H9 (cell line): ENCODE measurements at regions not wholly inside any gene's neighbourhood (a gene's known extent, or its start where the extent isn't known, plus 50 kb on each side); places are given as distances from the start of the nearest gene placed in this dataset.

Experiments
- DNase-seq: peaks from one replicate; pipeline ENCODE4 v3.0.0-alpha.2; 2017
- H2AFZ ChIP-seq: one replicate; pipeline ENCODE4 v1.6.1; 2013; ENCODE audit warnings: mild to moderate bottlenecking, low read length, control low read depth, moderate library complexity
- H2AK5ac ChIP-seq: 2 replicates; pipeline ENCODE4 v1.6.1; 2013; ENCODE audit warnings: low read length, control low read depth, mixed read lengths; ENCODE audit not compliant: insufficient read length
- H2BK120ac ChIP-seq: one replicate; pipeline ENCODE4 v1.6.1; 2013; ENCODE audit warnings: low read depth, mild to moderate bottlenecking, low read length, control low read depth, inconsistent platforms; ENCODE audit not compliant: poor library complexity, severe bottlenecking
- H2BK12ac ChIP-seq: 2 replicates; pipeline ENCODE4 v1.6.1; 2013; ENCODE audit warnings: low read length, control low read depth, mixed read lengths, low read depth; ENCODE audit not compliant: insufficient read length
- H2BK15ac ChIP-seq: 2 replicates; pipeline ENCODE4 v1.6.1; 2013; ENCODE audit warnings: low read depth, low read length, control low read depth
- H2BK20ac ChIP-seq: one replicate; pipeline ENCODE4 v1.6.1; 2013; ENCODE audit warnings: low read depth, mild to moderate bottlenecking, low read length, control low read depth, inconsistent platforms; ENCODE audit not compliant: poor library complexity, severe bottlenecking
- H2BK5ac ChIP-seq: 2 replicates; pipeline ENCODE4 v1.6.1; 2013; ENCODE audit warnings: low read length, control low read depth, mixed read lengths; ENCODE audit not compliant: insufficient read length
- H3K14ac ChIP-seq: 2 replicates; pipeline ENCODE4 v1.6.1; 2013; ENCODE audit warnings: low read length, control low read depth; ENCODE audit not compliant: insufficient read depth
- H3K18ac ChIP-seq: 2 replicates; pipeline ENCODE4 v1.6.1; 2013; ENCODE audit warnings: low read depth, mild to moderate bottlenecking, mixed read lengths, low read length, control low read depth; ENCODE audit not compliant: insufficient read length
- H3K23ac ChIP-seq: 2 replicates; pipeline ENCODE4 v1.6.1; 2013; ENCODE audit warnings: low read length, control low read depth, mixed read lengths, low read depth; ENCODE audit not compliant: insufficient read length
- H3K23me2 ChIP-seq: 2 replicates; pipeline ENCODE4 v1.6.1; 2013; ENCODE audit warnings: low read depth, mild to moderate bottlenecking, mixed read lengths, low read length, control low read depth; ENCODE audit not compliant: insufficient read length, poor library complexity, severe bottlenecking
- H3K27ac ChIP-seq: 2 replicates; pipeline ENCODE4 v1.5.1; 2013; ENCODE audit warnings: low read length, control low read depth, mixed read lengths, low read depth; ENCODE audit not compliant: insufficient read length
- H3K27me3 ChIP-seq: 2 replicates; pipeline ENCODE4 v1.6.1; 2013; ENCODE audit warnings: low read length, control low read depth, inconsistent platforms; ENCODE audit not compliant: insufficient read depth
- H3K4ac ChIP-seq: 2 replicates; pipeline ENCODE4 v1.6.1; 2013; ENCODE audit warnings: low read depth, mild to moderate bottlenecking, control low read depth, inconsistent platforms, low read length, moderate library complexity
- H3K4me1 ChIP-seq: 2 replicates; pipeline ENCODE4 v1.6.1; 2013; ENCODE audit warnings: low read length, control low read depth, inconsistent platforms; ENCODE audit not compliant: insufficient read depth
- H3K4me2 ChIP-seq: 2 replicates; pipeline ENCODE4 v1.6.1; 2013; ENCODE audit warnings: low read length, control low read depth, mixed read lengths; ENCODE audit not compliant: insufficient read length, insufficient read depth
- H3K56ac ChIP-seq: 2 replicates; pipeline ENCODE4 v1.6.1; 2013; ENCODE audit warnings: low read depth, mild to moderate bottlenecking, mixed read lengths, low read length, control low read depth; ENCODE audit not compliant: insufficient read length
- H3K79me1 ChIP-seq: 2 replicates; pipeline ENCODE4 v1.6.1; 2013; ENCODE audit warnings: low read depth, mild to moderate bottlenecking, moderate library complexity, low read length, control low read depth, inconsistent platforms; ENCODE audit not compliant: insufficient read depth, poor library complexity, severe bottlenecking
- H3K79me2 ChIP-seq: 2 replicates; pipeline ENCODE4 v1.6.1; 2013; ENCODE audit warnings: low read length, control low read depth, inconsistent platforms; ENCODE audit not compliant: insufficient read depth
- H3K9ac ChIP-seq: 2 replicates; pipeline ENCODE4 v1.6.1; 2013; ENCODE audit warnings: low read length, control low read depth, mixed read lengths; ENCODE audit not compliant: insufficient read length; ENCODE audit errors: extremely low read depth
- H3K9me3 ChIP-seq: one replicate; pipeline ENCODE4 v1.6.1; 2013; ENCODE audit warnings: low read depth, low read length, inconsistent platforms; ENCODE audit not compliant: control insufficient read depth
- H3T11ph ChIP-seq: one replicate; pipeline ENCODE4 v1.6.1; 2013; ENCODE audit warnings: mild to moderate bottlenecking, low read length, control low read depth, inconsistent platforms
- H4K20me1 ChIP-seq: one replicate; pipeline ENCODE4 v1.6.1; 2013; ENCODE audit not compliant: control insufficient read depth, insufficient read length, insufficient read depth
- H4K5ac ChIP-seq: 2 replicates; pipeline ENCODE4 v1.6.1; 2013; ENCODE audit warnings: low read depth, mild to moderate bottlenecking, mixed read lengths, low read length, control low read depth; ENCODE audit not compliant: insufficient read length
- H4K8ac ChIP-seq: replicated peaks from 2 replicates; pipeline ENCODE4 v1.6.1; 2013; ENCODE audit warnings: low read length, control low read depth, mixed read lengths, low read depth; ENCODE audit not compliant: insufficient read length
- H4K91ac ChIP-seq: 2 replicates; pipeline ENCODE4 v1.6.1; 2013; ENCODE audit warnings: low read depth, mild to moderate bottlenecking, moderate library complexity, mixed read lengths, low read length, control low read depth; ENCODE audit not compliant: insufficient read length
- H3K27ac Mint-ChIP-seq, 3 experiments: 2 replicates in 2 of 3; 3 replicates in 1 of 3; pipeline ENCODE4 v1.8.0; 2020 to 2021; ENCODE audit warnings: mixed read lengths in 3 of 3, mild to moderate bottlenecking in 1 of 3, moderate library complexity in 1 of 3
- H3K27me3 Mint-ChIP-seq: 2 replicates; pipeline ENCODE4 v1.8.0; 2021; ENCODE audit warnings: low read depth, mild to moderate bottlenecking, moderate library complexity, mixed read lengths
- H3K36me3 Mint-ChIP-seq, 3 experiments: 2 replicates in 2 of 3; 3 replicates in 1 of 3; pipeline ENCODE4 v1.8.0; 2020 to 2021; ENCODE audit warnings: low read depth in 3 of 3, mixed read lengths in 3 of 3; ENCODE audit not compliant: insufficient read depth in 1 of 3
- H3K4me1 Mint-ChIP-seq, 2 experiments: 2 replicates each; pipeline ENCODE4 v1.8.0; 2020; ENCODE audit warnings: mixed read lengths in 2 of 2
- H3K4me3 Mint-ChIP-seq, 2 experiments: 2 replicates in 1 of 2; 3 replicates in 1 of 2; pipeline ENCODE4 v1.8.0; 2020 to 2021; ENCODE audit warnings: mild to moderate bottlenecking in 2 of 2, mixed read lengths in 2 of 2, moderate library complexity in 1 of 2
- H3K9me3 Mint-ChIP-seq, 2 experiments: 2 replicates in 1 of 2; 3 replicates in 1 of 2; pipeline ENCODE4 v1.8.0; 2020; ENCODE audit warnings: mild to moderate bottlenecking in 2 of 2, mixed read lengths in 2 of 2, moderate library complexity in 1 of 2
- WGBS: extraction: QIAGEN DNeasy Blood & Tissue Kit; methylation state at CpG from one replicate; pipeline ENCODE4 v1.1.7; 2013; ENCODE audit warnings: missing lambda C conversion rate, low lambda C conversion rate, mixed read lengths; ENCODE audit not compliant: insufficient read length; ENCODE audit errors: extremely low coverage; 5-methylcytosine and 5-hydroxymethylcytosine counted together
- TF ChIP-seq, protein P1 (sequence below): fragments of 200-600 bp; sonication (generic); conservative IDR thresholded peaks from 3 replicates; pipeline ENCODE4 v1.8.0; 2021; ENCODE audit warnings: antibody characterized with exemption, mild to moderate bottlenecking

DNA sequence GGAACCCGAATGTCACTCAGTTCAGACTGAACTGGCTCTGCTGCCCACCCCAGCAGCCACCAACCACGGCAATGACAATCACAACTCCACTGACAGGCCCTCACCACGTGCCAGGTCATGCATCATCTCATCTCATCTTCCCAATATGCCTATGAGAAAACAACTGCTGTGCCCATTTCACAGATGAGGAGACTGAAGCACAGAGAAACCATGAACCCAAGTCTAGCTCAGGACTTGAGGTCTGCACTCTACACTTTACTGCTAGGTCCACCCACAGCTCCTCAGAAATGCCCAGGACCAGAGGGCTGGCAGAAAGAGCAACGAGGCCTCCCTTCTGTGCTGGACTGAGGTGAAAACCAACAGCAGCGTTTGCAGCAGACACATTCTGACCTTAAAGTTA lies 99.2 kb upstream of the LINGO1 start:
- no peak overlapping the region for H2BK120ac ChIP-seq
- H2BK5ac ChIP-seq = no peak overlapping the region
- no peak overlapping the region for H3T11ph ChIP-seq
- no peaks in the 10 kb centered on the region for H3K79me1 ChIP-seq
- H4K5ac ChIP-seq = no peak overlapping the region
- Mint-ChIP-seq H3K27me3 (peaks cover 11% of the 10 kb centered on the region), H3K9me3 (no peaks in the 10 kb centered on the region), H3K4me1 (peaks cover 2 to 20% of the 10 kb centered on the region in 2 experiments), H3K36me3 (no peaks in the 10 kb centered on the region), H3K4me3 (peak overlapping the region in 1 of 2 experiments; percentile 19; a peak in 1 of 5 replicates), H3K27ac (peak overlapping the region in 1 of 3 experiments; percentile 10; a peak in 2 of 7 replicates)
- no peak overlapping the region for H3K4me2 ChIP-seq
- H3K4me1 ChIP-seq = peaks cover 2% of the 10 kb centered on the region; the same call in 1 of the 2 replicates
- DNase-seq = no peak
- H3K9ac ChIP-seq = no peak overlapping the region
- peak overlapping the region; percentile 25; the same call in 1 of the 2 replicates for H3K14ac ChIP-seq
- no peak overlapping the region for H3K4ac ChIP-seq
- H2AK5ac ChIP-seq = no peak overlapping the region
- H3K27ac ChIP-seq = no peak overlapping the region
- no peaks in the 10 kb centered on the region for H4K20me1 ChIP-seq
- H2BK12ac ChIP-seq = no peak overlapping the region
- no peaks in the 10 kb centered on the region for H3K9me3 ChIP-seq
- H2AFZ ChIP-seq = no peak overlapping the region
- H3K23ac ChIP-seq = no peak overlapping the region
- no peak overlapping the region for H4K91ac ChIP-seq
- no peak overlapping the region for H4K8ac ChIP-seq
- H3K79me2 ChIP-seq = no peaks in the 10 kb centered on the region
- no peak overlapping the region for H3K18ac ChIP-seq
- WGBS = no CpG with 5 or more reads among the region's 5 CpGs
- no peak overlapping the region for H2BK15ac ChIP-seq
- no peaks in the 10 kb centered on the region for H3K23me2 ChIP-seq
- H2BK20ac ChIP-seq = no peak overlapping the region
- no peaks in the 10 kb centered on the region for H3K27me3 ChIP-seq
- no peak overlapping the region for H3K56ac ChIP-seq
- TF ChIP-seq, protein P1, sequence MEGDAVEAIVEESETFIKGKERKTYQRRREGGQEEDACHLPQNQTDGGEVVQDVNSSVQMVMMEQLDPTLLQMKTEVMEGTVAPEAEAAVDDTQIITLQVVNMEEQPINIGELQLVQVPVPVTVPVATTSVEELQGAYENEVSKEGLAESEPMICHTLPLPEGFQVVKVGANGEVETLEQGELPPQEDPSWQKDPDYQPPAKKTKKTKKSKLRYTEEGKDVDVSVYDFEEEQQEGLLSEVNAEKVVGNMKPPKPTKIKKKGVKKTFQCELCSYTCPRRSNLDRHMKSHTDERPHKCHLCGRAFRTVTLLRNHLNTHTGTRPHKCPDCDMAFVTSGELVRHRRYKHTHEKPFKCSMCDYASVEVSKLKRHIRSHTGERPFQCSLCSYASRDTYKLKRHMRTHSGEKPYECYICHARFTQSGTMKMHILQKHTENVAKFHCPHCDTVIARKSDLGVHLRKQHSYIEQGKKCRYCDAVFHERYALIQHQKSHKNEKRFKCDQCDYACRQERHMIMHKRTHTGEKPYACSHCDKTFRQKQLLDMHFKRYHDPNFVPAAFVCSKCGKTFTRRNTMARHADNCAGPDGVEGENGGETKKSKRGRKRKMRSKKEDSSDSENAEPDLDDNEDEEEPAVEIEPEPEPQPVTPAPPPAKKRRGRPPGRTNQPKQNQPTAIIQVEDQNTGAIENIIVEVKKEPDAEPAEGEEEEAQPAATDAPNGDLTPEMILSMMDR = no peak
